Effector memory CD4-positive, alpha-beta T cell (primary cell): ENCODE measurements at regions not wholly inside any gene's neighbourhood (a gene's known extent, or its start where the extent isn't known, plus 50 kb on each side); places are given as distances from the start of the nearest gene placed in this dataset.
"Not testable (repeated sequence)": the region's sequence is repeated elsewhere in the genome, so short reads cannot be mapped to it uniquely, and the experiment has no call there.

ENCODE experiments used
- DNase-seq, 3 donors: peaks; one replicate each; pipeline ENCODE4 v3.0.0-alpha.2; 2020
- H3K27ac ChIP-seq: 2 replicates; pipeline ENCODE4 v1.7.0; 2013; ENCODE audit warnings: mild to moderate bottlenecking, low read length, moderate library complexity; ENCODE audit not compliant: insufficient read depth, poor library complexity, severe bottlenecking
- H3K27me3 ChIP-seq: replicated peaks from 2 replicates; pipeline ENCODE4 v1.7.0; 2013; ENCODE audit warnings: mild to moderate bottlenecking, low read length; ENCODE audit not compliant: insufficient read depth, control insufficient read depth, poor library complexity, severe bottlenecking
- H3K36me3 ChIP-seq: 2 replicates; pipeline ENCODE4 v1.7.0; 2013; ENCODE audit warnings: mild to moderate bottlenecking, low read length, moderate library complexity; ENCODE audit not compliant: control insufficient read depth, insufficient read depth
- H3K4me1 ChIP-seq: 2 replicates; pipeline ENCODE4 v1.7.0; 2013; ENCODE audit warnings: low read length, mild to moderate bottlenecking; ENCODE audit not compliant: control insufficient read depth, insufficient read depth, poor library complexity, severe bottlenecking
- H3K4me3 ChIP-seq: 2 replicates; pipeline ENCODE4 v1.7.0; 2013; ENCODE audit warnings: low read length, low read depth, mild to moderate bottlenecking; ENCODE audit not compliant: insufficient read depth, poor library complexity, severe bottlenecking
- H3K9me3 ChIP-seq: 2 replicates; pipeline ENCODE4 v1.7.0; 2013; ENCODE audit warnings: mild to moderate bottlenecking, low read length, moderate library complexity; ENCODE audit not compliant: control insufficient read depth

DNA sequence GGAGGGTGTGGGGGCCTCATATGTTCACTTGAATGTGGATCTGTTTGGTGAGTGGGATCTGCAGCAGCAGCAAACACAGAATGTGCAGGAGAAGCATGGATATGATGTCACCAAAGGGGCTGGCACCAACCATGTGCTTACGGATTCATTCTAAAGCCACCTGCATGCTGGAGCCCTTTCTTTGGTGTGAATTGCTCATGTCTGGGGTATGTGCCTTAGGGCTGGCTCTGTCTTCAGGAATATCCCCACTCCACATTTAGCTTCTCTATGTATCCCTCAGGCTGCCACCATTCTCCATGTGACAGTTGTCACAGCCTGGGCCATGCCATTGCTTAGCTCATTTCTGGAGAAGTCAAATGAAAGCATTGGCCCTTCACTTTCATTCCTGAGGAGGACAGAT is 606.8 kb upstream of the AMELY start:
- no peak for DNase-seq
- Histone ChIP-seq H3K36me3 (no peaks in the 10 kb centered on the region), H3K27me3 (no peaks in the 10 kb centered on the region), H3K4me1 (no peaks in the 10 kb centered on the region), H3K9me3 (no peaks in the 10 kb centered on the region), H3K27ac (no peak overlapping the region), H3K4me3 (no peak overlapping the region)

DNA sequence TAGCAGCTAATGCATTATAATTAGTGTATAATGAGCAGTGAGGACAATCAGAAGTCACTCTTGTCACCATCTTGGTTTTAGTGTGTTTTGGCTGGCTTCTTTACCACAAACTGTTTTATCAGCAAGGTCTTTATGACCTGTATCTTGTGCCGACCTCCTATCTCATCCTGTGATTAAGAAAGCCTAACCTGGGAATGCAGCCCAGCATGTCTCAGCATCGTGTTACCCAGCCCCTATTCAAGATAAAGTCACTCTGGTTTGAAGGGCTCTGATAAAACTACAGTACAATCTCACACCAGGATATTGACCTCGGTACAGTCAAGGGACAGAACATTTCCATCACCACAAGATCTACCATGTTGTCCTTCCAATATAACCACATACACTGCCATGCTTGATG is 604.7 kb upstream of the AMELY start:
- H3K9me3 ChIP-seq: no peaks in the 10 kb centered on the region
- H3K27me3 ChIP-seq: no peaks in the 10 kb centered on the region
- DNase-seq: no peak
- H3K36me3 ChIP-seq: no peaks in the 10 kb centered on the region
- no peak overlapping the region for H3K27ac ChIP-seq
- H3K4me3 ChIP-seq: no peak overlapping the region
- no peaks in the 10 kb centered on the region for H3K4me1 ChIP-seq

DNA sequence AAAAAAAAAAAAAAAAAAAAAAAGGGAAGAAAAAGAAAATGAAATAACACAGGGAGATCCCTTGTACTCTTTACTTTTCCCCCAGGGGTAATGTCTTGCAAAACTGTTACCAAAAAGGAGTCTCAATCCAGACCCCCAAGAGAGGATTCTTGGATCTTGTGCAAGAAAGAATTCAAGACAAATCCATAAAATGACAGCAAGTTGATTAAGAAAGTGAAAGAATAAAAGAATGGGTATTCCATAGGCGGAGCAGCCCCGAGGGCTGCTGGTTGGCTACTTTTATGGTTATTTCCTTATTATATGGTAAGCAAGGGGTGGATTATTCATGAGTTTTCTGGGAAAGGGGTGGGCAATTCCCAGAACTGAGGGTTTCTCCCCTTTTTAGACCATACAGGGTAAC is 604.3 kb upstream of the AMELY start:
- no peak for DNase-seq
- Histone ChIP-seq H3K36me3 (no peaks in the 10 kb centered on the region), H3K4me3 (no peak overlapping the region), H3K9me3 (no peaks in the 10 kb centered on the region), H3K4me1 (no peaks in the 10 kb centered on the region), H3K27ac (no peak overlapping the region), H3K27me3 (no peaks in the 10 kb centered on the region)

DNA sequence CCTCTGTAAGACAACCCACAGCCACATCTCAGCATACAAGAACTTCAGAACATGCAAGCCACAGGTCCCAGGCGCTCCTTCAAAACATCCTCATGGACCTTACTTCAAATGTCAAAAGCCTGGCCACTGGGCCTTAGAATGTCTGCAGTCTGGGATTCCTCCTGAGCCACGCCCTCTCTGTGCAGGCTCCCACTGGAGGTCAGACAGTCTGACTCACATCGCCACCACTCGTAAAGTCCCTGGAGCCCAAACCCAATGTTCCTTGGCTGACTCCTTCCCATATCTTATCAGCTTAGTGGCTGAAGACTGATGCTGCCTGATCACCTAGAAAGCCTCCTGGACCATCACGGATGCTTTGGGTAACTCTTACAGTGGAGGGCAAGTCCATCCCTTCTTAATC is 591.3 kb upstream of the AMELY start:
- Histone ChIP-seq H3K9me3 (no peaks in the 10 kb centered on the region), H3K4me3 (no peak overlapping the region), H3K27ac (no peak overlapping the region), H3K4me1 (no peaks in the 10 kb centered on the region), H3K36me3 (no peaks in the 10 kb centered on the region), H3K27me3 (no peaks in the 10 kb centered on the region)
- DNase-seq: no peak

DNA sequence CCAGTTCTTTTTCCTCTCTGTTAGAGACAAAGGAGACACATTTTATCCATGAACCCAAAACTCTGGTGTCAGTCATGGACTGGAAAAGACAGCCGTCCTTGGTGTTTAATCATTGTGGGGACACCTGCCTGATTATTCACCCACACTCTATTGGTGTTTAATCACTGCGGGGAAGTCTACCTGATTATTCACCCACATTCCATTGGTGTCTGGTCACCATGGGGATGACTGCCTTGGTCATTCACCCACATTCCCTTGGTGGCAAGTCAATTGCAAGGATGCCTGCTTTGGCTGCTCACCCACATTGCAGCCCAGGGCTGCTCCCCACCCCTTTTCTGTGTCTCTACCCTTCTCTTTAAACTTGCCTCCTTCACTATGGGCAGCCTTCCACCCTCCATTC is 589.7 kb upstream of the AMELY start:
- DNase-seq: no peak
- H3K27ac ChIP-seq: no peak overlapping the region

DNA sequence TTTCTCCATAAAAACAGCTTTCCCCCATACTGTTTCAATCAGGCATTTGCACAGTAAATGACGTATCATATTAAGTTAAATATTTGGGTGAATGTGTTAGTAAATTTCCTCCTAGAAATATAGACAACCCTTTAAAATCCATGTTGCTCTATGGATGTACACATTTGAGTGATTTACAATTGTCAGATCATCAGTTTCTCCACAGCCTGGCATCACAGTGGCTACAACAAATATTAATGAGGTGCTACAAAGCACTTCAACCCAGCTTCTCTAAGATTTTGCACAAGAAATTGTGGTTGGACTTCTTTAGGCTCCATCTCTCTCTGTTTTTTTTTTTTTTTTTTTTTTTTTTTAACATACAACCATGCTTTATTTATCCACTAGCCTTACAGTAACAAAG is 584.4 kb upstream of the AMELY start:
- Histone ChIP-seq H3K27ac (no peak overlapping the region), H3K4me1 (no peaks in the 10 kb centered on the region), H3K4me3 (no peak overlapping the region), H3K36me3 (no peaks in the 10 kb centered on the region), H3K27me3 (no peaks in the 10 kb centered on the region), H3K9me3 (no peaks in the 10 kb centered on the region)
- DNase-seq: no peak

More for the DNA sequence above, 589.7 kb upstream of the AMELY start:
- H3K27me3 ChIP-seq: no peaks in the 10 kb centered on the region
- no peaks in the 10 kb centered on the region for H3K9me3 ChIP-seq
- H3K36me3 ChIP-seq: no peaks in the 10 kb centered on the region
- H3K4me1 ChIP-seq: no peaks in the 10 kb centered on the region
- no peak overlapping the region for H3K4me3 ChIP-seq

DNA sequence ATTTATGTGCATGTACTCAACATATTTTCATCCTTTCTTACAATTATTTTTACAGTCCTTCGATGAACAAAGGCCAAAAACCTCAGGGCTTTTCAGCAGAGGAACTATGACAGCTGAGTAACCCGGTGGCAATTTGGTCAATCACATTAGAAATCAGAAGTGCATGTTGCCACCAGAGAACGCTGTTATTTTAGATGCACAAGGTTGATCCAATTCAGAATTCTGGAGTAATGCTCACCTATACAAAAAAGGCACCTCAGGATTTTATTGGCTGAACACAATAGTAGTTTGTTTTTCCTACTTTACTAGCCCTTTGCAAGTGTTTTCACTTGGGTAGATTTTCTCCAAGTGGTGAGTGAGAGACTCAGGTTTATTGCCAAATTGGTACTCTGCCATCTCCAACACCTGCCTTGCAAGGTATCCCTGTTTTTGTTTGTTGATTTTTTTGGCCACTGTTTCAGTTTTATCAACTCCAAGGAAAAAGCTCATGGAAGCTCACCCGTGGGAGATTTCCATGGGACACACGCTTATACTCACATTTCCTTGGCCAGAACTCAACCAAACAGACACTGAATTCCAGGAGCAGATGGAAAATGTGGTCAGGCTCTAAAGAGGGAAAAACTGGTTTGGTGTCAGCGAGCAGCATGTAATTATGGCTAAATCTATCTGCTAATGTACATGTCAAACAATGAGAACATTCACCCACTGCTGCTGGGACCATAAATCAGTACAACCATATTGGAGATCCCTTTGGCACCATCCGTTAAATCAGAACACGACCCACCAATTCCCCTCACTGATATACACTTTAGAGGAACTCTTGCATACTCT is 573.1 kb upstream of the AMELY start:
- not testable (repeated sequence) for DNase-seq, H3K36me3 ChIP-seq, H3K27me3 ChIP-seq, H3K9me3 ChIP-seq, H3K27ac ChIP-seq, H3K4me3 ChIP-seq, H3K4me1 ChIP-seq

DNA sequence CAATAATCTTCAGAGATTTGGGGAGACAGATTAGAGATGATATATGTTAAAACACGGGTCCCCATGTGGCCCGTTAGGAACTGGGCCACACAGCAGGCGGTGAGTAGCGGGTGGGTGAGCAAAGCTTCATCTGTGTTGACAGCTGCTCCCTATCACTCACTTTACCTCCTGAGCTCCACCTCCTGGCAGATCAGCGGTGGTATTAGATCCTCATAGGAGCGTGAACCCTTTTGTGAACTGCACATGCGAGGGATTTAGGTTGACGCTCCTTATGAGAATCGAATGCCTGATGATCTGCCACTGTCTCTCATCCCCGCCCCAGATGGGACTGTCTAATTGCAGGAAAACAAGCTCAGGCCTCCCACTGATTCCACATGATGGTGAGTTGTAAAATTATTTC is 560.4 kb upstream of the AMELY start:
- Histone ChIP-seq H3K9me3 (no peaks in the 10 kb centered on the region), H3K36me3 (no peaks in the 10 kb centered on the region)
- no peak for DNase-seq

DNA sequence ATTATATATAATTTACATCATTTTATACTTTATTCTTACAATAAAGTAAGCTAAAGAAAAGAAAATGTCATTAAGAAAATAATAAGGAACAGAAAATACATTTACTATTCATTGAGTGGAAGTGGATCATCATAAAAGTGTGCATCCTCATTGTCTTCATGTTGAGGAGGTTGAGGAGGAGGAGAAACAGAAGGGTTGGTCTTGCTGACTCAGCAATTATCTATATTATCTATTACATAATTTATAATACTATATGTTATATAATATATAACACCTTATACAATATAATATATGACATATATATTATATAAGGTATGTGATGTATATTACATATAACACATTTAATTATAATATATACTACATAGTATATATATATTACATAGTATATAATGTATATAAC is 558.5 kb upstream of the AMELY start:
- no peak overlapping the region for H3K27ac ChIP-seq
- no peaks in the 10 kb centered on the region for H3K27me3 ChIP-seq
- H3K4me1 ChIP-seq: no peaks in the 10 kb centered on the region
- no peak overlapping the region for H3K4me3 ChIP-seq
- no peaks in the 10 kb centered on the region for H3K36me3 ChIP-seq
- DNase-seq: no peak
- no peaks in the 10 kb centered on the region for H3K9me3 ChIP-seq

More for the DNA sequence above, 560.4 kb upstream of the AMELY start:
- Histone ChIP-seq H3K27me3 (no peaks in the 10 kb centered on the region), H3K4me1 (no peaks in the 10 kb centered on the region), H3K27ac (no peak overlapping the region), H3K4me3 (no peak overlapping the region)

DNA sequence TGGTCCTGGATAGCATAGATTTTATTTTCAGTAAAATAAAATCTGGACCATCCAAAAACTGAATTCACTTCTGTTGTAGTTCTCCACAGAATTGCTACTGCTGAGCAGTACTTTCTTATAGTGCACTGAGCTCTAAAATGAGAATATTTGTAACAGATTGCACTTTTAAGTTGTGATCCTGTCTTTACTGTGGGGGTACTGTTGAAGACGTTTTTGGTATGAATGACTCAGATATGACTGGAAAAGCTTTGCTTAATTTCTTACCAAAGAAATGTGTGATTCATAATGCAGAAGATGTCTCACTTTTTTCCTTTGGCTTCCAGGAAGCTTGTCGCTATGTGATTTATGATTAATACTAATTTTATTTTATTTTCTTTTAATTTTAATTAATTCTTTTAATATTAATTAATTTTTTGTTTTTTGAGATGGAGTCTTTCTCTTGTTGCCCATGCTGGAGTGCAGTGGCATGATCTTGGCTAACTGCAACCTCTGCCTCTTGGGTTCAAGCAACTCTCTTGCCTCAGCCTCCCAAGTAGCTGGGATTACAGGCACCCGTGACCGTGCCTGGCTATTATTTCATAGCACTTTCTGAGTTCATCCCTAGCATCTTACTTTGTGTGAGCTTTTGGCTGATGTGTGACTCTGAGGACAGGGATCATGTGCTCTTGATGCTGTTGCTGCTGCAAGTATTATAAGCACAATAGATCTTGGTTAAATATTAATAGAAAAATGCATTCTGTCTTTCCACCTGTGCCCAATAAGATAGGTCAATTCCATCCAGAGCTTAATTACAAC is 557.6 kb upstream of the AMELY start:
- H3K4me3 ChIP-seq: no peak overlapping the region
- DNase-seq: no peak
- H3K4me1 ChIP-seq: no peaks in the 10 kb centered on the region
- no peak overlapping the region for H3K27ac ChIP-seq
- H3K27me3 ChIP-seq: no peaks in the 10 kb centered on the region
- no peaks in the 10 kb centered on the region for H3K9me3 ChIP-seq
- H3K36me3 ChIP-seq: no peaks in the 10 kb centered on the region
